Aorta (tissue), 5 donors: ENCODE measurements at regions not wholly inside any gene's neighbourhood (a gene's known extent, or its start where the extent isn't known, plus 50 kb on each side); places are given as distances from the start of the nearest gene placed in this dataset.

ENCODE experiments used
- ATAC-seq: fragments of 200-7000 bp; cut with Tn5 transposase; one replicate; pipeline ENCODE4 v1.9.1; 2022; ENCODE audit warnings: moderate library complexity; ENCODE audit not compliant: low FRiP score
- DNase-seq, 2 donors: peaks; one replicate each; pipeline ENCODE4 v3.0.0-alpha.2; 2020
- H3K27ac ChIP-seq, 2 donors: one replicate each; pipeline ENCODE4 v1.5.1; 2013; ENCODE audit warnings: low read length in 2 of 2, mild to moderate bottlenecking in 2 of 2, moderate library complexity in 2 of 2, control low read depth in 1 of 2, inconsistent platforms in 1 of 2, low read depth in 1 of 2
- H3K27me3 ChIP-seq, 2 donors: one replicate each; pipeline ENCODE4 v1.6.1; 2013; ENCODE audit warnings: control low read depth in 1 of 2, low read length in 1 of 2, mild to moderate bottlenecking in 1 of 2, moderate library complexity in 1 of 2; ENCODE audit not compliant: insufficient read depth in 2 of 2, control insufficient read depth in 1 of 2
- H3K36me3 ChIP-seq, 2 donors: one replicate each; pipeline ENCODE4 v1.6.1; 2013; ENCODE audit warnings: control low read depth in 1 of 2, low read length in 1 of 2, mild to moderate bottlenecking in 1 of 2; ENCODE audit not compliant: insufficient read depth in 2 of 2, control insufficient read depth in 1 of 2
- H3K4me1 ChIP-seq, 2 donors: one replicate each; pipeline ENCODE4 v1.6.1; 2013; ENCODE audit warnings: low read length in 2 of 2, control low read depth in 1 of 2, mild to moderate bottlenecking in 1 of 2, moderate library complexity in 1 of 2; ENCODE audit not compliant: insufficient read depth in 2 of 2, control insufficient read depth in 1 of 2
- H3K4me3 ChIP-seq, 2 donors: one replicate each; pipeline ENCODE4 v1.5.1; 2013; ENCODE audit warnings: low read length in 2 of 2, control low read depth in 1 of 2, mild to moderate bottlenecking in 1 of 2
- H3K9me3 ChIP-seq: one replicate; pipeline ENCODE4 v1.6.1; 2013; ENCODE audit warnings: mild to moderate bottlenecking, low read length; ENCODE audit not compliant: control insufficient read depth
- WGBS, 2 donors: extraction: QIAGEN DNeasy Blood & Tissue Kit; methylation state at CpG; one replicate each; pipeline ENCODE4 v1.1.7; 2013; 5-methylcytosine and 5-hydroxymethylcytosine counted together
- intact Hi-C, 2 donors: fragments of 100-400 bp; cut with DNase I; formaldehyde crosslinking; loops; one replicate each; pipeline versions ENCODE4 v1.14.2 to v1.15.0; 2022
- donor health status: healthy with polysubstance abuse.
- donor health status: Bipolar disorder and iron deficiency.
- donor health status: DM: no; HTN: no; CAD: no.
- donor health status: DM: no; HTN: no; CAD: no.
- donor health status: DM: yes; HTN: yes; CAD: no.

GRCh38 chr12:30025317-30025716, 241.6 kb upstream of the TMTC1 start:
- Histone ChIP-seq H3K4me1 (peaks cover 0 to 8% of the 10 kb centered on the region in 2 donors), H3K36me3 (no peaks in the 10 kb centered on the region), H3K27ac (no peak overlapping the region), H3K27me3 (no peaks in the 10 kb centered on the region), H3K9me3 (no peaks in the 10 kb centered on the region), H3K4me3 (no peak overlapping the region)
- intact Hi-C loops: no loop called here
- DNase-seq: no peak
- no peak for ATAC-seq

GRCh38 chr12:30023186-30023585, 239.4 kb upstream of the TMTC1 start:
- WGBS, 2 donors: 12 to 15% methylated on average over 2 of the region's 2 CpGs
- ATAC-seq: no peak

GRCh38 chr12:30021051-30021833, 237.5 kb upstream of the TMTC1 start:
- intact Hi-C loops: no loop called here
- Histone ChIP-seq H3K9me3 (no peaks in the 10 kb centered on the region), H3K36me3 (no peaks in the 10 kb centered on the region), H3K27ac (no peak overlapping the region), H3K4me3 (no peak overlapping the region), H3K27me3 (no peaks in the 10 kb centered on the region), H3K4me1 (peaks cover 0 to 4% of the 10 kb centered on the region in 2 donors)
- WGBS, 2 donors: 73 to 75% methylated on average over 2 of the region's 2 CpGs
- ATAC-seq (no peak), DNase-seq (no peak)

More at GRCh38 chr12:30023186-30023585, 239.4 kb upstream of the TMTC1 start:
- DNase-seq: no peak
- Histone ChIP-seq H3K36me3 (no peaks in the 10 kb centered on the region), H3K27ac (no peak overlapping the region), H3K27me3 (no peaks in the 10 kb centered on the region), H3K4me1 (peaks cover 0 to 8% of the 10 kb centered on the region in 2 donors), H3K4me3 (no peak overlapping the region), H3K9me3 (no peaks in the 10 kb centered on the region)
- intact Hi-C loops: no loop called here

GRCh38 chr12:30019366-30020140, 235.8 kb upstream of the TMTC1 start:
- H3K9me3 ChIP-seq: no peaks in the 10 kb centered on the region
- H3K4me3 ChIP-seq: no peak overlapping the region
- 94 to 96% methylated on average over 4 of the region's 4 CpGs for WGBS, 2 donors
- intact Hi-C loops: no loop called here
- ATAC-seq (no peak), DNase-seq (no peak)
- H3K4me1 ChIP-seq: peaks cover 0 to 3% of the 10 kb centered on the region in 2 donors
- no peak overlapping the region for H3K27ac ChIP-seq
- H3K27me3 ChIP-seq: no peaks in the 10 kb centered on the region
- H3K36me3 ChIP-seq: no peaks in the 10 kb centered on the region

- H3K4me1 ChIP-seq: peaks cover 0 to 3% of the 10 kb centered on the region in 2 donors
- ATAC-seq (no peak), DNase-seq (no peak)
- H3K9me3 ChIP-seq: no peaks in the 10 kb centered on the region
- no peak overlapping the region for H3K4me3 ChIP-seq
- H3K27ac ChIP-seq: no peak overlapping the region
- no peaks in the 10 kb centered on the region for H3K27me3 ChIP-seq
- WGBS, 2 donors: 96 to 97% methylated on average over 10 of the region's 10 CpGs
- H3K36me3 ChIP-seq: no peaks in the 10 kb centered on the region
- intact Hi-C loops: no loop called here
Observed at GRCh38 chr12:30016540-30017055, 232.9 kb upstream of the TMTC1 start.

- Histone ChIP-seq H3K36me3 (no peaks in the 10 kb centered on the region), H3K27me3 (no peaks in the 10 kb centered on the region), H3K27ac (no peak overlapping the region), H3K4me3 (no peak overlapping the region), H3K4me1 (peaks cover under 1 to 3% of the 10 kb centered on the region in 2 donors), H3K9me3 (no peaks in the 10 kb centered on the region)
- WGBS, 2 donors: 72 to 74% methylated on average over 5 of the region's 5 CpGs
- no peak for ATAC-seq
- intact Hi-C loops: no loop called here
- DNase-seq: no peak
Observed at GRCh38 chr12:30015631-30016337, 232.0 kb upstream of the TMTC1 start.

- Histone ChIP-seq H3K4me3 (no peak overlapping the region), H3K36me3 (no peaks in the 10 kb centered on the region), H3K4me1 (peaks cover 3% of the 10 kb centered on the region in 2 donors), H3K9me3 (no peaks in the 10 kb centered on the region), H3K27ac (no peak overlapping the region), H3K27me3 (no peaks in the 10 kb centered on the region)
- DNase-seq: no peak
- ATAC-seq: no peak
- 7 to 8% methylated on average over 1 of the region's 1 CpG for WGBS, 2 donors
- intact Hi-C loops: no loop called here
Observed at GRCh38 chr12:30014991-30015390, 231.2 kb upstream of the TMTC1 start.

- Histone ChIP-seq H3K27ac (no peak overlapping the region), H3K27me3 (no peaks in the 10 kb centered on the region), H3K9me3 (no peaks in the 10 kb centered on the region), H3K36me3 (no peaks in the 10 kb centered on the region), H3K4me1 (peaks cover 3 to 5% of the 10 kb centered on the region in 2 donors), H3K4me3 (no peak overlapping the region)
- DNase-seq (no peak), ATAC-seq (no peak)
- WGBS, 2 donors: 84 to 89% methylated on average over 6 of the region's 6 CpGs
- intact Hi-C loops: no loop called here
Observed at GRCh38 chr12:30012816-30013450, 229.2 kb upstream of the TMTC1 start.
